WERI-Rb-1 (cell line): ENCODE measurements at regions not wholly inside any gene's neighbourhood (a gene's known extent, or its start where the extent isn't known, plus 50 kb on each side); places are given as distances from the start of the nearest gene placed in this dataset.

Source experiments
- DNase-seq: peaks from one replicate; pipeline ENCODE4 v3.0.0-alpha.2; 2020
- H3K27ac ChIP-seq: fragments of 250-450 bp; sonication (Bioruptor Pico); 2 replicates; pipeline ENCODE4 v1.5.1; 2020; ENCODE audit warnings: mild to moderate bottlenecking, moderate library complexity
- H3K27me3 ChIP-seq: fragments of 250-450 bp; sonication (Bioruptor Pico); 2 replicates; pipeline ENCODE4 v1.5.1; 2021; ENCODE audit warnings: mild to moderate bottlenecking, low read depth, moderate library complexity; ENCODE audit not compliant: insufficient read depth, severe bottlenecking
- H3K36me3 ChIP-seq: fragments of 250-450 bp; sonication (Bioruptor Pico); 2 replicates; pipeline ENCODE4 v1.5.1; 2020; ENCODE audit warnings: mild to moderate bottlenecking, moderate library complexity
- H3K4me3 ChIP-seq: 2 replicates; pipeline ENCODE4 v1.5.1; 2011; ENCODE audit warnings: low read depth, mild to moderate bottlenecking, control low read depth, low read length
- H3K9me3 ChIP-seq: fragments of 250-450 bp; sonication (Bioruptor Pico); 2 replicates; pipeline ENCODE4 v1.5.1; 2021; ENCODE audit warnings: mild to moderate bottlenecking, moderate library complexity; ENCODE audit not compliant: severe bottlenecking
- CTCF ChIP-seq: IDR thresholded peaks from 2 replicates; pipeline ENCODE4 v1.5.1; 2011; ENCODE audit warnings: low read depth, mild to moderate bottlenecking, control low read depth, inconsistent platforms, low read length

DNA sequence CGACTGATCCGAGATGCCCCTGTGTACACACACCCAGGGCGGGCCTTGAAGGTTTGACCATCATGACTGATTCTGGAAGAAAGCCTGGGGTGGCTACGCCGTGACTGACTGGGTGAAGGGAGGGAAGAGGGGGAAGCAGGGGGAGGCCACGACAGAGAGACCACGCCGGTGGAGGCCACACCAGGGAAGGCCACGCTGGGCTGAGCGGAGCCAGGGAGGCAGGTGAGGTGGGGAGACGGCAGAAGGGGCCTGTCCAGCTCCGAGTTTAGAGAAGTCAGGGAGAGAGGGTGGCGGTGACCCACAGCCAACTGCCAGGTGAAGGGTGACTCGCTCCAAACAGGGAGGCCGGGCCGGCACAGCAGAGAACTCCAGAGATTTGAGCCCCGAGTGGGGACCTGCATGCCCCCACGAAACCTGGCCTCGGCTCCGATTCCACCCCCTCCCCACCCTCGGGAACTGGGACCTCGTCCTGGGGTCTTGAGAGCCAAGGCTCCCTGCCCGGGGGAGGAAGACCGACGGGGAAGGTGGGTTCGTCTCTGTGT, 102.6 kb downstream of the PTPRS start:
- no peaks in the 10 kb centered on the region for H3K9me3 ChIP-seq
- H3K27me3 ChIP-seq = no peaks in the 10 kb centered on the region
- no peak overlapping the region for H3K4me3 ChIP-seq
- no peak for TF ChIP-seq CTCF
- H3K36me3 ChIP-seq = peaks cover 13% of the 10 kb centered on the region; the same call in 1 of the 2 replicates
- H3K27ac ChIP-seq = no peak overlapping the region
- DNase-seq = no peak

- H3K4me3 ChIP-seq = no peak overlapping the region
- no peak for DNase-seq
- peaks cover 13% of the 10 kb centered on the region; the same call in 1 of the 2 replicates for H3K36me3 ChIP-seq
- H3K27ac ChIP-seq = no peak overlapping the region
- no peaks in the 10 kb centered on the region for H3K27me3 ChIP-seq
- no peaks in the 10 kb centered on the region for H3K9me3 ChIP-seq
- TF ChIP-seq CTCF = no peak
These were observed 103.3 kb downstream of the PTPRS start for GRCh38 chr19:5237190-5237780.

DNA sequence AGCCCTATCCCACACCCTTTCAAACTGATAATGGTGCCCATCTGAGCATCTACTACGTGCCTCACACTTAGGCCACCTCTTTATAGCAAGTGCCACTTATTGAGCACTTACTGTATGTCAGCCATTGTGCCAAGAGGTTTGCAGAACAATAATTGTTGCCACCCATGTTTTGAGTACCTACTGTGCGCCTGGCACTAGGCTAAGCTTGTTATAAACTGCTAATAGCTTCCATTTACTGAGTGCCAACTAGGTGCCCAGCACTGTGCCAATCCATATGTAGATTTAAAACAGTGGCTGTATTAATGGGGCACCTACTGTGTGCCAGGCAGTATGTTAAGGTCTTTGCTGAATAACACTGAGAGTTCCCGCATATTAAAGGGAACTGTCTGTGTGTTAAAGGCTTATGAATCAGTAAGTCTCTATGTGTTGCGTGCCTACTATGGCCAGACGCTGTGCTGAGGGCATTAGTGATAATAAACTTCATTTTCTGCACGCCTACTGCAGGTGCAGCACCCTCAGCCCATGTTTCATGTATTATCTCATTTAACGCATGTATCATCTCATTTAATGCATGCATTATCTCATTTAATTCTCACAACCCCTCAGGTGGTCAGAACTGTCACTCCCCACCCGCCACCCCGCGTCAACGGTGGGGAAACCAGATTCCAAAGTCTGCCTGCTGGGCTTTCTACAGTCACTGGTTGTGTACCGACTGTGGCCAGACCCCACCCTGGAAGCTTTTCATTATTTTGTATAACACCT, 105.0 kb downstream of the PTPRS start:
- Histone ChIP-seq H3K9me3 (no peaks in the 10 kb centered on the region), H3K36me3 (peaks cover 7% of the 10 kb centered on the region; the same call in 1 of the 2 replicates), H3K4me3 (no peak overlapping the region), H3K27me3 (no peaks in the 10 kb centered on the region), H3K27ac (no peak overlapping the region)
- DNase-seq = no peak
- no peak for TF ChIP-seq CTCF

DNA sequence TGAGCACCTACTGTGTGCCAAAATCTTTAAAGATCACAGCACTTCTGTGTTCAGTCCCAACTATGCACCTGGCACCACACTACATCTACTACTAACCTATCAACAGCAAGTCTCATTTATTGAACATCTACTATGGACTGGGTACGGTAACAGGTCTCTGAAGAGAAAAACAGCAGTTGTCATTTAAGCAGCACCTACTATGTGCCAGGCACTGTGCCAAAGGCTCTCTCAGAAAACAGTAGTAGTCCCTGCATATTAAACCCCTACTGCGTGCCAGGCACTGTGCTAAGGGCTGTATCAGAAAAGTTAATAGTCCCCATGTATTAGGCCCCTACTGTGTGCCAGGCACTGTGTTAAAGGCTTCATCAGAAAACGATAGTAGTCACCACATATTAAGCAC, 106.2 kb downstream of the PTPRS start:
- no peaks in the 10 kb centered on the region for H3K9me3 ChIP-seq
- no peak for TF ChIP-seq CTCF
- H3K36me3 ChIP-seq = peaks cover 7% of the 10 kb centered on the region; the same call in 1 of the 2 replicates
- no peaks in the 10 kb centered on the region for H3K27me3 ChIP-seq
- no peak for DNase-seq
- no peak overlapping the region for H3K27ac ChIP-seq
- H3K4me3 ChIP-seq = no peak overlapping the region

GRCh38 chr19:5232798-5233505, 107.7 kb downstream of the PTPRS start:
- Histone ChIP-seq H3K36me3 (no peaks in the 10 kb centered on the region; the same call in 1 of the 2 replicates), H3K27me3 (no peaks in the 10 kb centered on the region), H3K4me3 (no peak overlapping the region), H3K9me3 (no peaks in the 10 kb centered on the region), H3K27ac (no peak overlapping the region)
- no peak for TF ChIP-seq CTCF
- no peak for DNase-seq
